ENCODE measurements at regions not wholly inside any gene's neighbourhood (a gene's known extent, or its start where the extent isn't known, plus 50 kb on each side); places are given as distances from the start of the nearest gene placed in this dataset.

GRCh38 chr18:60445341-60445740, 72.8 kb upstream of the MC4R start:
- no peak for DNase-seq

GRCh38 chr18:60446821-60447220, 74.2 kb upstream of the MC4R start:
- DNase-seq = peak; percentile 15

- no peak for DNase-seq
Measured at GRCh38 chr18:60448487-60449267, 76.1 kb upstream of the MC4R start.

- no peak for DNase-seq
Measured at GRCh38 chr18:60452421-60452820, 79.8 kb upstream of the MC4R start.

- DNase-seq = no peak
Measured at GRCh38 chr18:60466677-60467076, 94.1 kb upstream of the MC4R start.

GRCh38 chr18:60469387-60470100, 97.0 kb upstream of the MC4R start:
- no peak for DNase-seq

- no peak for DNase-seq
Measured at GRCh38 chr18:60471652-60472051, 99.1 kb upstream of the MC4R start.

- no peak for DNase-seq
Measured at GRCh38 chr18:60485201-60485600, 112.6 kb upstream of the MC4R start.

- no peak for DNase-seq
Measured at GRCh38 chr18:60493066-60493465, 120.5 kb upstream of the MC4R start.

GRCh38 chr18:60499675-60500074, 127.1 kb upstream of the MC4R start:
- DNase-seq = no peak

GRCh38 chr18:60500960-60501359, 128.4 kb upstream of the MC4R start:
- no peak for DNase-seq

- DNase-seq = no peak
Measured at GRCh38 chr18:60502591-60502990, 130.0 kb upstream of the MC4R start.

GRCh38 chr18:60503199-60503598, 130.6 kb upstream of the MC4R start:
- DNase-seq = no peak

GRCh38 chr18:60506190-60506589, 133.6 kb upstream of the MC4R start:
- DNase-seq = no peak

- peak; percentile 49 for DNase-seq
Measured at GRCh38 chr18:60506682-60507081, 134.1 kb upstream of the MC4R start.

- no peak for DNase-seq
Measured at GRCh38 chr18:60508108-60508507, 135.5 kb upstream of the MC4R start.

GRCh38 chr18:60534538-60534937, 162.0 kb upstream of the MC4R start:
- DNase-seq = no peak

GRCh38 chr18:60537074-60537473, 164.5 kb upstream of the MC4R start:
- DNase-seq = no peak

- DNase-seq = no peak
Measured at GRCh38 chr18:60538891-60539290, 166.3 kb upstream of the MC4R start.

- DNase-seq = no peak
Measured at GRCh38 chr18:60541661-60542060, 169.1 kb upstream of the MC4R start.

GRCh38 chr18:60543646-60544045, 171.1 kb upstream of the MC4R start:
- no peak for DNase-seq

- DNase-seq = peak; percentile 48
Measured at GRCh38 chr18:60549338-60549960, 176.9 kb upstream of the MC4R start.

- DNase-seq = no peak
Measured at GRCh38 chr18:60552948-60553347, 180.4 kb upstream of the MC4R start.

All from muscle of arm (tissue), 1 donor.